ENCODE measurements at regions not wholly inside any gene's neighbourhood (a gene's known extent, or its start where the extent isn't known, plus 50 kb on each side); places are given as distances from the start of the nearest gene placed in this dataset.

GRCh38 chr5:125776656-125777139 lies 646.5 kb upstream of the GRAMD2B start:
- H3K9ac ChIP-seq (ENCODE audit: control insufficient read depth, insufficient read depth, low read length) = no peak overlapping the region
- H2AFZ ChIP-seq (ENCODE audit: control insufficient read depth, low read depth, low read length) = no peak overlapping the region
- intact Hi-C loops (cut with micrococcal nuclease; ENCODE audit: unreplicated experiment) (no loop called here), in situ Hi-C loops (cut with MboI) (no loop called here)
- TF ChIP-seq ATF7 (IDR thresholded peaks at IDR 0.05; ENCODE audit: low read depth) (no peak), FOXK2 (IDR thresholded peaks at IDR 0.05) (no peak), HSF1 (IDR thresholded peaks at IDR 0.05; ENCODE audit: low read depth, low read length) (no peak), PBX3 (IDR thresholded peaks at IDR 0.05; ENCODE audit: insufficient replicate concordance, low read depth, low read length) (no peak), MXI1 (IDR thresholded peaks at IDR 0.05; ENCODE audit: low read depth, low read length) (no peak), EGR1 (IDR thresholded peaks at IDR 0.05; ENCODE audit: borderline replicate concordance in 1 of 2, low read depth in 2 of 2, low read length in 2 of 2) (no peak), ZSCAN29 (IDR thresholded peaks at IDR 0.05) (no peak), HDAC6 (IDR thresholded peaks at IDR 0.05; ENCODE audit: unreplicated experiment) (no peak), ZBED1 (IDR thresholded peaks at IDR 0.05; ENCODE audit: borderline replicate concordance) (no peak), CHD1 (IDR thresholded peaks at IDR 0.05; ENCODE audit: low read depth, low read length) (no peak), NFIC (IDR thresholded peaks at IDR 0.05; ENCODE audit: low read depth, low read length) (no peak), MEF2A (IDR thresholded peaks at IDR 0.05; ENCODE audit: insufficient read depth, low read depth, low read length) (no peak), EZH2 (IDR thresholded peaks at IDR 0.05; ENCODE audit: borderline replicate concordance, control insufficient read depth, low read depth, low read length) (no peak), ELK1 (IDR thresholded peaks at IDR 0.05; ENCODE audit: low read depth, low read length) (no peak), HDAC2 (IDR thresholded peaks at IDR 0.05) (no peak), NR2F1 (conservative IDR thresholded peaks at IDR 0.05) (no peak), SP1 (IDR thresholded peaks at IDR 0.05; ENCODE audit: low read depth, low read length) (no peak), NR2C2 (IDR thresholded peaks at IDR 0.05; ENCODE audit: borderline replicate concordance, control insufficient read depth, insufficient read length, low read depth) (no peak)
- no peaks in the 10 kb centered on the region for H3K27me3 ChIP-seq (replicated peaks in 1 of 2; ENCODE audit: control insufficient read depth in 2 of 2, insufficient read depth in 2 of 2, low read length in 1 of 2)
- ChIA-PET SMC1A (ENCODE audit: uncharacterized antibody, unreplicated experiment) (interaction anchor here (0.9 kb wide), 1 partner anchor 9 kb away, joined by 3 read pairs; no protein-coding TSS in a partner anchor), CTCF (no interaction called here), RAD21 (ENCODE audit: unreplicated experiment) (no interaction called here), POLR2A (no interaction called here)
- DNase-seq (ENCODE audit: low read depth, low spot score) (no peak), ATAC-seq (no peak), FAIRE-seq (no peak)
- no peaks in the 10 kb centered on the region for H3K79me2 ChIP-seq (ENCODE audit: control insufficient read depth, insufficient read depth, low read length)
- H3K36me3 ChIP-seq (ENCODE audit: control insufficient read depth in 2 of 2, insufficient read depth in 2 of 2, low read length in 1 of 2) = no peaks in the 10 kb centered on the region
- H3K4me3 ChIP-seq = no peak overlapping the region
- H3K4me1 ChIP-seq (ENCODE audit: control insufficient read depth, insufficient read depth, low read length) = no peaks in the 10 kb centered on the region
- H4K20me1 ChIP-seq (ENCODE audit: control insufficient read depth, insufficient read depth) = no peaks in the 10 kb centered on the region
- no TSS peak for BruUV-seq (replicated peaks)
- no peak overlapping the region for H3K4me2 ChIP-seq (ENCODE audit: control insufficient read depth, insufficient read depth)
- H3K9me3 ChIP-seq (replicated peaks; ENCODE audit: control insufficient read depth, insufficient read depth, low read length) = no peaks in the 10 kb centered on the region
- WGBS (ENCODE audit: insufficient coverage, insufficient replicate concordance, low lambda C conversion rate, missing lambda C conversion rate) = 16% methylated on average over 3 of the region's 3 CpGs
- H3K27ac ChIP-seq (ENCODE audit: control insufficient read depth, insufficient read depth) = no peak overlapping the region

Measured in GM12878 (cell line).